Gastrocnemius medialis (tissue), 4 donors: ENCODE measurements at regions not wholly inside any gene's neighbourhood (a gene's known extent, or its start where the extent isn't known, plus 50 kb on each side); places are given as distances from the start of the nearest gene placed in this dataset.

Experiments
- CTCF ChIP-seq, 5 experiments: fragments of 450-650 bp in 3 of 5; fragments of 200-600 bp in 2 of 5; sonication (generic) in 2 of 5; IDR thresholded peaks in 4 of 5; conservative IDR thresholded peaks in 1 of 5; 1 replicate in 4 of 5; 2 replicates in 1 of 5; pipeline ENCODE4 v1.5.1; 2016 to 2019; ENCODE audit warnings: antibody characterized with exemption in 5 of 5, mild to moderate bottlenecking in 3 of 5, moderate library complexity in 3 of 5
- POLR2A ChIP-seq, 2 donors: fragments of 450-650 bp; IDR thresholded peaks; one replicate each; pipeline ENCODE4 v1.6.1; 2017; ENCODE audit warnings: antibody characterized with exemption in 2 of 2, mild to moderate bottlenecking in 2 of 2, moderate library complexity in 2 of 2

GRCh38 chr12:83980398-83980797, 932.2 kb downstream of the SLC6A15 start:
- TF ChIP-seq CTCF (IDR thresholded peaks at IDR 0.05 in 4 of 5, conservative IDR thresholded peaks at IDR 0.05 in 1 of 5) (no peak), POLR2A (IDR thresholded peaks at IDR 0.05) (no peak)
